IMR-90 (cell line): ENCODE measurements at regions not wholly inside any gene's neighbourhood (a gene's known extent, or its start where the extent isn't known, plus 50 kb on each side); places are given as distances from the start of the nearest gene placed in this dataset.

ENCODE experiments used
- BHLHE40 ChIP-seq: fragments of 150-350 bp; IDR thresholded peaks from 2 replicates; pipeline ENCODE4 v1.6.1; 2016; ENCODE audit warnings: mild to moderate bottlenecking, low read depth, low read length
- CTCF ChIP-seq: conservative IDR thresholded peaks from 2 replicates; pipeline ENCODE4 v1.5.1; 2012; ENCODE audit warnings: mild to moderate bottlenecking, low read depth, low read length, improper control_type of control experiment
- ELK1 ChIP-seq: fragments of 150-350 bp; IDR thresholded peaks from 2 replicates; pipeline ENCODE4 v1.6.1; 2016; ENCODE audit warnings: low read depth, mild to moderate bottlenecking, low read length, moderate library complexity, borderline replicate concordance
- MXI1 ChIP-seq: IDR thresholded peaks from 2 replicates; pipeline ENCODE4 v1.6.1; 2012; ENCODE audit warnings: low read depth, mild to moderate bottlenecking, low read length, moderate library complexity, borderline replicate concordance
- POLR2A ChIP-seq: IDR thresholded peaks from 2 replicates; pipeline ENCODE4 v1.6.1; 2012; ENCODE audit warnings: mild to moderate bottlenecking, low read depth, low read length
- RAD21 ChIP-seq: IDR thresholded peaks from 2 replicates; pipeline ENCODE4 v1.6.1; 2012; ENCODE audit warnings: low read length, improper control_type of control experiment
- USF2 ChIP-seq: fragments of 150-350 bp; IDR thresholded peaks from 2 replicates; pipeline ENCODE4 v1.6.1; 2017; ENCODE audit warnings: mild to moderate bottlenecking, antibody characterized with exemption, low read length, low read depth

- TF ChIP-seq CTCF (no peak), USF2 (no peak), MXI1 (no peak), POLR2A (no peak), RAD21 (no peak), ELK1 (no peak), BHLHE40 (no peak)
Measured at GRCh38 chr7:133195868-133196267, 57.0 kb upstream of the EXOC4 start.
